Activated naive CD4-positive, alpha-beta T cell treated with anti-CD3 and anti-CD28 coated beads for 36 hours (primary cell): ENCODE measurements at regions not wholly inside any gene's neighbourhood (a gene's known extent, or its start where the extent isn't known, plus 50 kb on each side); places are given as distances from the start of the nearest gene placed in this dataset.
"Not testable (repeated sequence)": the region's sequence is repeated elsewhere in the genome, so short reads cannot be mapped to it uniquely, and the experiment has no call there.

ENCODE experiments used
- CTCF ChIA-PET: fragments of 350-600 bp; sonication (Branson Sonifier 250); formaldehyde crosslinking; loops from one replicate; lab custom pipeline; 2021; ENCODE audit warnings: antibody characterized with exemption; lab: Charles Lee
- DNase-seq: peaks from one replicate; pipeline ENCODE4 v3.0.0-alpha.2; 2020
- H3K27ac Mint-ChIP-seq: one replicate; pipeline ENCODE4 v1.8.0; 2021; ENCODE audit warnings: mild to moderate bottlenecking, mixed read lengths
- H3K27me3 Mint-ChIP-seq: one replicate; pipeline ENCODE4 v1.8.0; 2021; ENCODE audit warnings: low read depth, mixed read lengths
- H3K36me3 Mint-ChIP-seq: one replicate; pipeline ENCODE4 v1.8.0; 2021; ENCODE audit warnings: low read depth, mixed read lengths
- H3K4me1 Mint-ChIP-seq: one replicate; pipeline ENCODE4 v1.8.0; 2021; ENCODE audit warnings: low read depth, mixed read lengths
- H3K4me3 Mint-ChIP-seq: one replicate; pipeline ENCODE4 v1.8.0; 2021; ENCODE audit warnings: mild to moderate bottlenecking, moderate library complexity, mixed read lengths
- H3K9me3 Mint-ChIP-seq: one replicate; pipeline ENCODE4 v1.8.0; 2021; ENCODE audit warnings: mixed read lengths
- intact Hi-C: fragments of 100-400 bp; cut with micrococcal nuclease; formaldehyde crosslinking; loops from one replicate; pipeline ENCODE4 v1.15.1; 2023

DNA sequence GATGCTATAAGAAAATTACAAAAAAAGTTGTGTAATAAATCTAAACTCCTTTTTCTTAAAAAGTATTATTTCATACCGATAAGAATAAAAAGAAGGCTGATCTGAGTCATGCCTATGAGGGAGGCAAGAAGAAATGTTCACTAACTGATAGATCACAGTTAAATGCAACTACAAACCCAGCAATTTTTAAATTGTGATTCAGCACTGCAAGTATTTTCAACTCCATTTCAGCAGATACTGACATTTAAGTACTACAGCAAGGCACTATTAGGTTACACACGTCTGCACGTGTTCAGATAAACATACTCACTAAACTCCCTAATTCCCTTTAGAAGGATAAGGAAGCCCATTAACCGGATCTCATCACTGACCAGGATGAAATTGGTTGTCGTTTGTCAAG, 213.3 kb upstream of the ZRANB2 start:
- CTCF ChIA-PET: no interaction called here
- peaks cover 8% of the 10 kb centered on the region for H3K9me3 Mint-ChIP-seq
- no peak overlapping the region for H3K27ac Mint-ChIP-seq
- H3K36me3 Mint-ChIP-seq: no peaks in the 10 kb centered on the region
- intact Hi-C loops: no loop called here
- no peak for DNase-seq
- no peak overlapping the region for H3K4me3 Mint-ChIP-seq
- no peaks in the 10 kb centered on the region for H3K4me1 Mint-ChIP-seq
- no peaks in the 10 kb centered on the region for H3K27me3 Mint-ChIP-seq

DNA sequence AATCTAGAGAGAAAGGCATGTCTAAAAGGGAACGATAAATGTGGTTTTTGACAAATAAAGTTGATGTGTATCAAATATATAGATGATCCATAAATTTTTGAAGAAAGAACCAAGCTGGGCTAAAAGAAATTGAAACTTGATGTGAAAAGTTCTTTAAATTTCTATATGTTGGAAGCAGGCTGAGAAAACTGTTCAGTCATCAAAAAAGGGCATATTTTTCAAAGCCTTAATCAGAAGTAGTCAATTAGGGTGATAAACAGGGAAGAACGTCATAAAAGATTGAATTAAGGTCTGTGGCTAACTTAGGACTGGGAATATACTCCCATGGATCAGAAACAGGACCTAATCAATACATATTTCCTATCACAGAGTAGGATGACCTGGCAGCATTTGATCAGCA, 211.4 kb upstream of the ZRANB2 start:
- Mint-ChIP-seq H3K4me3 (no peak overlapping the region), H3K36me3 (no peaks in the 10 kb centered on the region), H3K4me1 (no peaks in the 10 kb centered on the region), H3K27ac (no peak overlapping the region), H3K9me3 (peaks cover 11% of the 10 kb centered on the region), H3K27me3 (no peaks in the 10 kb centered on the region)
- CTCF ChIA-PET: no interaction called here
- intact Hi-C loops: no loop called here
- no peak for DNase-seq

DNA sequence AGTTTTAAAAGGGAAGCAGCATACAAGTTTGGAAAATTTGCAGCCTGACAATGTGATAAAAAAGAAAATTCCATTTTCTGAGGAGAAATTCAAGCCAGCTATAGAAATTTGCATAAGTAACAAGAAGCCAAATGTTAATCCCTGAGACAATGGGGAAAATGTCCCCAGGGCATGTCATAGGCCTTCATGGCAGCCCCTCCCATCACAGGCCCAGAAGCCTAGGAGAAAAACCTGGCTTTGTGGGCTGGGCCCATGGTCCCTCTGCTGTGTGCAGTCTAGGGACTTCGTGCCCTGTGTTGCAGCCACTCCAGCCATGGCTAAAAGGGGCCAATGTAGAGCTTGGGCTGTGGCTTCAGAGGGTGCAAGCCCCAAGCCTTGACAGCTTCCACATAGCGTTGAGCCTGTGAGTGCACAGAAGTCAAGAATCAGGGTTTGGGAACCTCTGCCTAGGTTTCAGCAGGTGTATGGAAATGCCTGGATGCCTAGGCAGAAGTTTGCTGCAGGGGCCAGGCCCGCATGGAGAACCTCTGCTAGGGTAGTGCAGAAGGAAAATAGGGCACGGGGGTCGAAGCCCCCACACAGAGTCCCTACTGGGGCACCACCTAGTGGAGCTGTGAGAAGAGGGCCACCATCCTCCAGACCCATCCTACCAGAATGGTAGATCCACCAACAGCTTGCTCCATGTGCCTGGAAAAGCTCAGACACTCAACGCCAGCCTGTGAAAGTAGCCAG, 209.8 kb upstream of the ZRANB2 start:
- H3K36me3 Mint-ChIP-seq, H3K27ac Mint-ChIP-seq, DNase-seq, H3K4me3 Mint-ChIP-seq, H3K4me1 Mint-ChIP-seq, intact Hi-C loops, H3K27me3 Mint-ChIP-seq, CTCF ChIA-PET: not testable (repeated sequence)
- peaks cover 11% of the 10 kb centered on the region for H3K9me3 Mint-ChIP-seq

DNA sequence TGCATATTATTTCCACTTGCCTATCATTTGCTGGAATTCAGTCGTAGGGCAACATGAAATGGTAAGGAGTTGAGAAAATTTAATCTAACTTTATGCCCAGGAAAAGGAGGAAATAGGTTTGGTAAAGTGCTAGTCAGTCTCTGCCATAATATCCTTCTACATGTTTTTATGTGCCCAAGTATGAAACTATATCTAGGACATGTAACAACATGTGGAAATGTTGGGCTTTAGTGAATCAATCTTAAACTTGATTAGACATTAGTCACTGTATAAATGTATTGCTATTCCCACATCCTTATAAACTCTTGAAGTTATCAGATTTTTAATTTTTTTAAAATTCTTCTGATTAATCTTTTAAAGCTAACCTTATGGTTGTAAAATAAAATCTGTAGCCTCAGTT, 204.7 kb upstream of the ZRANB2 start:
- no peaks in the 10 kb centered on the region for H3K36me3 Mint-ChIP-seq
- intact Hi-C loops: no loop called here
- H3K27ac Mint-ChIP-seq: no peak overlapping the region
- H3K9me3 Mint-ChIP-seq: peaks cover 13% of the 10 kb centered on the region
- CTCF ChIA-PET: no interaction called here
- no peaks in the 10 kb centered on the region for H3K4me1 Mint-ChIP-seq
- H3K4me3 Mint-ChIP-seq: no peak overlapping the region
- no peak for DNase-seq
- H3K27me3 Mint-ChIP-seq: no peaks in the 10 kb centered on the region

DNA sequence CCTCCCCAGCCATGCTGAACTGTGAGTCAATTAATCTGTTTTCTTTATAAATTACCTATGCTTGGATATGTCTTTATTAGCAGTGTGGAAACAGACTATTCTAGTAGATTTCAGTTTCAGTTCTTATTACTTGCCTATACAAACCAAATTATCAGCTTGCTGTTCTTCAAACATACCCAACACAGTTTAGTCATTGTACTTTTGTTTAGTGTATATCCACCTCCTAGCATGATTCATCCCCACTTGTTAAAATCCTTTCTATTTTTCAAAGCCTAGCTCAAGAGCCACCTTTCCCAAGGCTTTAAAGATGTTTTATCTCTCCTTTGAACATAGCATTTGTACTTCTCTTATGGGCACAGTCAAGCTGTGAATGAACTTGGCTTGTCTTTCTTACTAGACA, 195.6 kb upstream of the ZRANB2 start:
- Mint-ChIP-seq H3K9me3 (peaks cover 1% of the 10 kb centered on the region), H3K36me3 (no peaks in the 10 kb centered on the region), H3K4me3 (no peak overlapping the region), H3K4me1 (no peaks in the 10 kb centered on the region), H3K27me3 (no peaks in the 10 kb centered on the region), H3K27ac (no peak overlapping the region)
- CTCF ChIA-PET: no interaction called here
- intact Hi-C loops: no loop called here
- no peak for DNase-seq

DNA sequence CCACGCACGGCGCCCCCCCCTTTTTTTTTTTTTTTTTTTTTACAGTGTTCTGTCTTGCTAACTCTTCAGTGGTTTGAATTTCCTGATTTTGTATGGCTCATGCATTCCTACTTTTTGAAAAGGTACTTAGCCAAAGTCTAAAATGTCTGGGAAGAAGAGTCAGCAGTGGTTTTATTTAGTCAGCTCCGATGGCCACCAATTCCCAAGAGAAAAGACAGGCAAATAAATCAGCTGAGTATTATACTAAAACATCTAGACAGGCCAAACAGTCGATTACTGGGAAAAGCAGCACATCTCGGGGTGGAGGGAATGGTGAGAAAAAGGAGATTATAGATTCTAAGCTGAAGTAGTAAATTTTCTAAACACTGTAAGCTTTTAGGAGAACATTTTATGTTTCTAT, 192.5 kb upstream of the ZRANB2 start:
- Mint-ChIP-seq H3K27ac (no peak overlapping the region), H3K4me1 (no peaks in the 10 kb centered on the region), H3K4me3 (no peak overlapping the region), H3K9me3 (peaks cover 1% of the 10 kb centered on the region), H3K36me3 (no peaks in the 10 kb centered on the region), H3K27me3 (no peaks in the 10 kb centered on the region)
- DNase-seq: no peak
- CTCF ChIA-PET: interaction anchor here (0.7 kb wide), 1 partner anchor 296 kb away, joined by 3 read pairs; no protein-coding TSS in a partner anchor
- intact Hi-C loops: no loop called here

DNA sequence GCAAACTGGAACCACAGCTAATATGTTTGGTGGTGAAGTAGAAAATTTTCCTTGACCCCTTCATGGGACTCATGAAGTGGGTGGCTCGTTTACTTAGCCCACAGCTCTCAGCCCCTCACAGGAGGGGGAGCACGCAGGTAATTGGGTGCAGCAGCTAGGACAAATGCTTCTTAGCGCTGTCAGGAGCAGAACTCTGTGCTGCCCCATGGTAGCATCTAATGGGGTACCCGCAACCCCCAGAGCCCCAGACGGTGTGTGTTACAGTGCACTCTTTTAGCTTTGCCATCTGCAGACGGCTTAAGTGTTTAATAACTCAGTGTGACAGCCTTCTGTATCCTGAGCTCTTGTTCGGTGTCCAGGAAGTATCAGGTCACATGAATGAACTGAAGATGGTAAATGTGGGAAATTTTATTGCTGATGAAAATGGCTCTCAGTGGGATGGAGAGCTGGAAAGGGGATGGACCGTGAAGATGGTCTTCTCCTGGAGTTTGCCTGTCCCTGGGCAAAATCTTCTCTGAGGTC, 189.6 kb upstream of the ZRANB2 start:
- Mint-ChIP-seq H3K4me3 (no peak overlapping the region), H3K27me3 (no peaks in the 10 kb centered on the region), H3K4me1 (no peaks in the 10 kb centered on the region), H3K36me3 (no peaks in the 10 kb centered on the region), H3K9me3 (peaks cover 5% of the 10 kb centered on the region), H3K27ac (no peak overlapping the region)
- CTCF ChIA-PET: no interaction called here
- DNase-seq: no peak
- intact Hi-C loops: no loop called here

DNA sequence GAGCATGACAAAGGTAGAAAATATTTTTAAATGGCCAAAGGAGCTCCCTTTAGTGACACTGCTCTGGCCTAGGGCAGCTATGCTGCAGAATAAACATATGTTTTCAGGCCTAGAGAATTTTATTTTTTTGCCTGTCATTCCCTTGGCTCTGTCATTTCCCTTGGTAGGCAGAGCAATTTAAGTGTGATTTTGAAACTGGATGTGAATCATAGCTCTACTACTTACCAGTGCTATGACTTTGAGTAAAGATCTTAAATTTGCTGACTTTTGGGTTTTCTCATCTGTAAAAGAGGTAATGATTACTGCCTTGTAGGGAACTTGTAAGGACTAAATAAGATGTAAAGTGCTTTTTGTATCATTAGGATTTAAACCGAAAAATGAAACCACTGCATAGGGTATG, 189.0 kb upstream of the ZRANB2 start:
- H3K9me3 Mint-ChIP-seq: peaks cover 5% of the 10 kb centered on the region
- no peaks in the 10 kb centered on the region for H3K4me1 Mint-ChIP-seq
- CTCF ChIA-PET: no interaction called here
- H3K4me3 Mint-ChIP-seq: no peak overlapping the region
- DNase-seq: no peak
- intact Hi-C loops: no loop called here
- H3K27ac Mint-ChIP-seq: no peak overlapping the region
- H3K36me3 Mint-ChIP-seq: no peaks in the 10 kb centered on the region
- H3K27me3 Mint-ChIP-seq: no peaks in the 10 kb centered on the region

DNA sequence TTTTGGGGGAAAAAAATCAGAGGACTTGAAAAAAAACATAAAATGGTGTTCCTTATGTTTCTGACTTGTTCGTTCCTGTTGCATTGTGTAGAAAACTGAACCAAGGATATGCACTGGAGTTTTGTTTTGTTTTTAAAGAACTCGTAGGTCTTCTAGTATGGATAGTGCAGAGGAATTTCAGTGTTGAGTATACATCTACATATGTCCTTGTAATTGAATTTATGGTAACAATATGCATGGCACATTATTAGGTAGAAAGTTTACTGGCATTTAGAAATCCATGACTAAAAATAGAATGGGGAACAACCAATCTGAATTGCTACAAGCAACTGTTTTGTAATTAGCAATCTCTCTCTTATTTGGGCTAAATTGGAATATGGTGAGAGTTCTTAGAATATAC, 188.3 kb upstream of the ZRANB2 start:
- H3K9me3 Mint-ChIP-seq: peaks cover 5% of the 10 kb centered on the region
- intact Hi-C loops: no loop called here
- no peak for DNase-seq
- H3K27ac Mint-ChIP-seq: no peak overlapping the region
- H3K4me3 Mint-ChIP-seq: no peak overlapping the region
- H3K4me1 Mint-ChIP-seq: no peaks in the 10 kb centered on the region
- CTCF ChIA-PET: interaction anchor here (0.7 kb wide), 1 partner anchor 1301 kb away, joined by 3 read pairs; no protein-coding TSS in a partner anchor
- no peaks in the 10 kb centered on the region for H3K36me3 Mint-ChIP-seq
- no peaks in the 10 kb centered on the region for H3K27me3 Mint-ChIP-seq

DNA sequence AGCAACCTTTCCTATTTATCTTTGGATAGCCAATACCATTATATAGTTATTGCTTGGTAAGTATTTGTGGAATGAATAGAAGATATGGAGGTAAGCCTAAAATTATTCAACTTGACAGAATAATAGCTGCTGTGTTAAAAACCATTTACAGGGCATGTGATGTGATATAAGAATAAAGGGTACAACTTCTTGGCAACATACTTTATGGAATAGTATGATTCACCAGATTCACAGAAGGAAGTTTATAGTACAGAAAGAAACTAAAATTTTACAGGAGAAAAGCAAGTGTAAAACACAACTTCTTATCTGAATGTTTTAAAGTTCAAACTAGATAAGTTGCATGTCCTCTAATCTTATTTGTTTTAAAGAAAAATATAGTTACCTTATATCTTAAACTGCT, 186.4 kb upstream of the ZRANB2 start:
- no peaks in the 10 kb centered on the region for H3K4me1 Mint-ChIP-seq
- H3K27ac Mint-ChIP-seq: no peak overlapping the region
- intact Hi-C loops: loop anchor here (2.0 kb wide), 1 partner anchor 26 kb away; no protein-coding TSS in a partner anchor
- no peak for DNase-seq
- no peak overlapping the region for H3K4me3 Mint-ChIP-seq
- peaks cover 5% of the 10 kb centered on the region for H3K9me3 Mint-ChIP-seq
- H3K27me3 Mint-ChIP-seq: no peaks in the 10 kb centered on the region
- no peaks in the 10 kb centered on the region for H3K36me3 Mint-ChIP-seq
- CTCF ChIA-PET: no interaction called here

DNA sequence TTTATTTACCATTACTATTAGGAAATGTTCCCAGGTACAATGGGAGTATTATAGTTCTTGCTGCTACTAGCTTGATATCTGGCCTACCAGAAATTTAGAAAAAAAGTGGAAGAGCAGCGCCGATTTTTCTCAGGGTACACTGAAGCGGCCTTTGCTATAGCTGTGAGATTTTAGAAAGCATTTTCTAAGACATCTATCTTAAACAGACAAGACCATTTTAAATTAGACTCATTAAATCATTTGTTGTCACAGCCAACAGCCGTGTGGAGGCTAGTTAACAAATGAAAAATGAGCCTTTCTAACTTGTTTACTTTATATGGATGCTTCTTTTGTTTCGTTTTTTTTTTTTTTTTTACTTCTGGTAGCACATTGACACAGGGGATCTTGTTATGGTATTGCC, 183.2 kb upstream of the ZRANB2 start:
- intact Hi-C loops: no loop called here
- Mint-ChIP-seq H3K9me3 (peaks cover 5% of the 10 kb centered on the region), H3K4me1 (no peaks in the 10 kb centered on the region), H3K27me3 (no peaks in the 10 kb centered on the region), H3K4me3 (no peak overlapping the region), H3K27ac (no peak overlapping the region), H3K36me3 (no peaks in the 10 kb centered on the region)
- CTCF ChIA-PET: no interaction called here
- no peak for DNase-seq

DNA sequence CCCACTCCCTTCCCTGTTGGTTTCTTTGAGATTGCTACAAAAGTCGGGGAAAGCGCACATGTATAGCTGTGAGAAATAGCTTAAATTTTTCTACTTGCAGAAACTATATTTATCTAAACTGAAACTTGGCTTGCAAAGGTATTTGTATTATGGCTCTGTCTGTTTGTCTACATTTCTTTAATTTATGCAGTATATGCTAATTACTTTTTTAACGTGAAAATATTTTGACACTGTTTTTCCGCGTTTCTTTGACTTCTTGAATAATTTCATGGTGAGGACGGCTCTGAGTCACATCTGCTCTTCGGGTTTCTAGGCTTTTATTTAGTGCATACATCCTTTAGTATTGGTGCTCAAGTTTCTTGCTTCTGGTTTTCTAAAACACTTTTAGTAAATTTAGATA, 182.1 kb upstream of the ZRANB2 start:
- DNase-seq: no peak
- H3K36me3 Mint-ChIP-seq: no peaks in the 10 kb centered on the region
- H3K4me1 Mint-ChIP-seq: no peaks in the 10 kb centered on the region
- H3K27ac Mint-ChIP-seq: no peak overlapping the region
- no peak overlapping the region for H3K4me3 Mint-ChIP-seq
- peaks cover 5% of the 10 kb centered on the region for H3K9me3 Mint-ChIP-seq
- CTCF ChIA-PET: no interaction called here
- no peaks in the 10 kb centered on the region for H3K27me3 Mint-ChIP-seq
- intact Hi-C loops: no loop called here

DNA sequence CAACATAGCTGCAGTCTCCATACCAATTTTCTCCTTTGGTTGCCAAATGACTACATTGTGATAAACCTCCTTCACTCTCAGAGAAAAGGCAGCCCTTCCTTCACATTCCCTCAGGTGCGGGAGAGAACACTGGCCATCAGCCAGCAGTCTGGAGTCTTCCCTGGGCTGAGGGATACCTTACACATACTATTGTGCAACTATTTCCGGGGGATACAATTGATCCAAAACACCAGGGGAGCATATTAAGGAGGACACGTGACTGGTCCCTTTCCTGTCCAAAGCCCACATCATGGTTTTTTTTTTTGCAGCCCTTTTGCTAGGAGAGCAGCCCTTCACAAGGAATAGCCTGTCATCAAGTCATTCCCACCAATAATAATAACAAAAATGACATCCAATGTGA, 172.1 kb upstream of the ZRANB2 start:
- intact Hi-C loops: no loop called here
- no peak overlapping the region for H3K27ac Mint-ChIP-seq
- no peaks in the 10 kb centered on the region for H3K9me3 Mint-ChIP-seq
- H3K4me3 Mint-ChIP-seq: no peak overlapping the region
- no peaks in the 10 kb centered on the region for H3K36me3 Mint-ChIP-seq
- CTCF ChIA-PET: no interaction called here
- no peaks in the 10 kb centered on the region for H3K27me3 Mint-ChIP-seq
- DNase-seq: no peak
- no peaks in the 10 kb centered on the region for H3K4me1 Mint-ChIP-seq
